ENCODE measurements at regions not wholly inside any gene's neighbourhood (a gene's known extent, or its start where the extent isn't known, plus 50 kb on each side); places are given as distances from the start of the nearest gene placed in this dataset.

GRCh38 chr5:174329738-174330137 is 284.2 kb downstream of the NSG2 start:
- H3K4me3 ChIP-seq (ENCODE audit: low read depth, low read length): no peak overlapping the region
- no peaks in the 10 kb centered on the region for H3K36me3 ChIP-seq (ENCODE audit: control insufficient read depth, insufficient read depth, low read length)
- no peak overlapping the region for H3K9ac ChIP-seq (ENCODE audit: low read depth, low read length)
- H3K4me1 ChIP-seq (ENCODE audit: control insufficient read depth, insufficient read depth, low read length): no peaks in the 10 kb centered on the region
- no peaks in the 10 kb centered on the region for H3K9me3 ChIP-seq (ENCODE audit: control insufficient read depth, insufficient read depth, low read length)
- no peaks in the 10 kb centered on the region for H3K27me3 ChIP-seq (ENCODE audit: control insufficient read depth, insufficient read depth, low read length)

GRCh38 chr5:174335682-174336364 is 290.3 kb downstream of the NSG2 start:
- Histone ChIP-seq H3K36me3 (ENCODE audit: control insufficient read depth, insufficient read depth, low read length) (no peaks in the 10 kb centered on the region), H3K4me3 (ENCODE audit: low read depth, low read length) (no peak overlapping the region), H3K4me1 (ENCODE audit: control insufficient read depth, insufficient read depth, low read length) (no peaks in the 10 kb centered on the region), H3K9me3 (ENCODE audit: control insufficient read depth, insufficient read depth, low read length) (no peaks in the 10 kb centered on the region), H3K27me3 (ENCODE audit: control insufficient read depth, insufficient read depth, low read length) (no peaks in the 10 kb centered on the region), H3K9ac (ENCODE audit: low read depth, low read length) (no peak overlapping the region)

- Histone ChIP-seq H3K27me3 (ENCODE audit: control insufficient read depth, insufficient read depth, low read length) (no peaks in the 10 kb centered on the region), H3K36me3 (ENCODE audit: control insufficient read depth, insufficient read depth, low read length) (no peaks in the 10 kb centered on the region), H3K4me3 (ENCODE audit: low read depth, low read length) (no peak overlapping the region), H3K4me1 (ENCODE audit: control insufficient read depth, insufficient read depth, low read length) (no peaks in the 10 kb centered on the region), H3K9ac (ENCODE audit: low read depth, low read length) (no peak overlapping the region), H3K9me3 (ENCODE audit: control insufficient read depth, insufficient read depth, low read length) (no peaks in the 10 kb centered on the region)
Observed at GRCh38 chr5:174336479-174336878, 291.0 kb downstream of the NSG2 start.

- H3K9me3 ChIP-seq (ENCODE audit: control insufficient read depth, insufficient read depth, low read length): no peaks in the 10 kb centered on the region
- H3K36me3 ChIP-seq (ENCODE audit: control insufficient read depth, insufficient read depth, low read length): no peaks in the 10 kb centered on the region
- H3K27me3 ChIP-seq (ENCODE audit: control insufficient read depth, insufficient read depth, low read length): no peaks in the 10 kb centered on the region
- H3K4me1 ChIP-seq (ENCODE audit: control insufficient read depth, insufficient read depth, low read length): no peaks in the 10 kb centered on the region
- no peak overlapping the region for H3K4me3 ChIP-seq (ENCODE audit: low read depth, low read length)
- no peak overlapping the region for H3K9ac ChIP-seq (ENCODE audit: low read depth, low read length)
Observed at GRCh38 chr5:174337276-174338184, 292.0 kb downstream of the NSG2 start.

- no peak overlapping the region for H3K4me3 ChIP-seq (ENCODE audit: low read depth, low read length)
- no peaks in the 10 kb centered on the region for H3K27me3 ChIP-seq (ENCODE audit: control insufficient read depth, insufficient read depth, low read length)
Observed at GRCh38 chr5:174338185-174339010, 292.9 kb downstream of the NSG2 start.

GRCh38 chr5:174339130-174339529 is 293.6 kb downstream of the NSG2 start:
- Histone ChIP-seq H3K4me3 (ENCODE audit: low read depth, low read length) (no peak overlapping the region), H3K9ac (ENCODE audit: low read depth, low read length) (no peak overlapping the region), H3K36me3 (ENCODE audit: control insufficient read depth, insufficient read depth, low read length) (no peaks in the 10 kb centered on the region), H3K9me3 (ENCODE audit: control insufficient read depth, insufficient read depth, low read length) (no peaks in the 10 kb centered on the region), H3K4me1 (ENCODE audit: control insufficient read depth, insufficient read depth, low read length) (no peaks in the 10 kb centered on the region), H3K27me3 (ENCODE audit: control insufficient read depth, insufficient read depth, low read length) (no peaks in the 10 kb centered on the region)

More at GRCh38 chr5:174338185-174339010, 292.9 kb downstream of the NSG2 start:
- H3K36me3 ChIP-seq (ENCODE audit: control insufficient read depth, insufficient read depth, low read length): no peaks in the 10 kb centered on the region
- H3K9ac ChIP-seq (ENCODE audit: low read depth, low read length): no peak overlapping the region
- no peaks in the 10 kb centered on the region for H3K9me3 ChIP-seq (ENCODE audit: control insufficient read depth, insufficient read depth, low read length)
- no peaks in the 10 kb centered on the region for H3K4me1 ChIP-seq (ENCODE audit: control insufficient read depth, insufficient read depth, low read length)

GRCh38 chr5:174340226-174340625 is 294.7 kb downstream of the NSG2 start:
- Histone ChIP-seq H3K36me3 (ENCODE audit: control insufficient read depth, insufficient read depth, low read length) (no peaks in the 10 kb centered on the region), H3K4me3 (ENCODE audit: low read depth, low read length) (no peak overlapping the region), H3K9me3 (ENCODE audit: control insufficient read depth, insufficient read depth, low read length) (no peaks in the 10 kb centered on the region), H3K27me3 (ENCODE audit: control insufficient read depth, insufficient read depth, low read length) (no peaks in the 10 kb centered on the region), H3K9ac (ENCODE audit: low read depth, low read length) (no peak overlapping the region), H3K4me1 (ENCODE audit: control insufficient read depth, insufficient read depth, low read length) (no peaks in the 10 kb centered on the region)

- Histone ChIP-seq H3K9ac (ENCODE audit: low read depth, low read length) (no peak overlapping the region), H3K4me3 (ENCODE audit: low read depth, low read length) (no peak overlapping the region), H3K36me3 (ENCODE audit: control insufficient read depth, insufficient read depth, low read length) (no peaks in the 10 kb centered on the region), H3K27me3 (ENCODE audit: control insufficient read depth, insufficient read depth, low read length) (no peaks in the 10 kb centered on the region), H3K9me3 (ENCODE audit: control insufficient read depth, insufficient read depth, low read length) (no peaks in the 10 kb centered on the region), H3K4me1 (ENCODE audit: control insufficient read depth, insufficient read depth, low read length) (no peaks in the 10 kb centered on the region)
Observed at GRCh38 chr5:174342696-174343095, 297.2 kb downstream of the NSG2 start.

GRCh38 chr5:174343826-174344225 is 298.3 kb downstream of the NSG2 start:
- no peak overlapping the region for H3K9ac ChIP-seq (ENCODE audit: low read depth, low read length)
- H3K36me3 ChIP-seq (ENCODE audit: control insufficient read depth, insufficient read depth, low read length): no peaks in the 10 kb centered on the region
- no peak overlapping the region for H3K4me3 ChIP-seq (ENCODE audit: low read depth, low read length)
- H3K9me3 ChIP-seq (ENCODE audit: control insufficient read depth, insufficient read depth, low read length): no peaks in the 10 kb centered on the region
- H3K27me3 ChIP-seq (ENCODE audit: control insufficient read depth, insufficient read depth, low read length): no peaks in the 10 kb centered on the region
- H3K4me1 ChIP-seq (ENCODE audit: control insufficient read depth, insufficient read depth, low read length): no peaks in the 10 kb centered on the region

- Histone ChIP-seq H3K36me3 (ENCODE audit: control insufficient read depth, insufficient read depth, low read length) (no peaks in the 10 kb centered on the region), H3K4me3 (ENCODE audit: low read depth, low read length) (no peak overlapping the region), H3K27me3 (ENCODE audit: control insufficient read depth, insufficient read depth, low read length) (no peaks in the 10 kb centered on the region), H3K4me1 (ENCODE audit: control insufficient read depth, insufficient read depth, low read length) (no peaks in the 10 kb centered on the region), H3K9ac (ENCODE audit: low read depth, low read length) (no peak overlapping the region), H3K9me3 (ENCODE audit: control insufficient read depth, insufficient read depth, low read length) (no peaks in the 10 kb centered on the region)
Observed at GRCh38 chr5:174344335-174344734, 298.8 kb downstream of the NSG2 start.

- Histone ChIP-seq H3K9me3 (ENCODE audit: control insufficient read depth, insufficient read depth, low read length) (no peaks in the 10 kb centered on the region), H3K4me1 (ENCODE audit: control insufficient read depth, insufficient read depth, low read length) (no peaks in the 10 kb centered on the region), H3K36me3 (ENCODE audit: control insufficient read depth, insufficient read depth, low read length) (no peaks in the 10 kb centered on the region), H3K9ac (ENCODE audit: low read depth, low read length) (no peak overlapping the region), H3K4me3 (ENCODE audit: low read depth, low read length) (no peak overlapping the region), H3K27me3 (ENCODE audit: control insufficient read depth, insufficient read depth, low read length) (no peaks in the 10 kb centered on the region)
Observed at GRCh38 chr5:174347183-174347582, 301.7 kb downstream of the NSG2 start.

Measured in iPS-15b (cell line).